GM12864 (cell line): ENCODE measurements at regions not wholly inside any gene's neighbourhood (a gene's known extent, or its start where the extent isn't known, plus 50 kb on each side); places are given as distances from the start of the nearest gene placed in this dataset.

Experiments used
- DNase-seq: peaks from one replicate; pipeline ENCODE4 v3.0.0-alpha.2; 2011; ENCODE audit warnings: low read depth
- H3K4me3 ChIP-seq: 2 replicates; pipeline ENCODE4 v1.5.1; 2011; ENCODE audit warnings: mild to moderate bottlenecking, low read depth, low read length, control low read depth
- CTCF ChIP-seq: IDR thresholded peaks from 2 replicates; pipeline ENCODE4 v1.5.1; 2011; ENCODE audit warnings: low read depth, mild to moderate bottlenecking, moderate library complexity, low read length, control low read depth, inconsistent platforms; ENCODE audit errors: missing control alignments

DNA sequence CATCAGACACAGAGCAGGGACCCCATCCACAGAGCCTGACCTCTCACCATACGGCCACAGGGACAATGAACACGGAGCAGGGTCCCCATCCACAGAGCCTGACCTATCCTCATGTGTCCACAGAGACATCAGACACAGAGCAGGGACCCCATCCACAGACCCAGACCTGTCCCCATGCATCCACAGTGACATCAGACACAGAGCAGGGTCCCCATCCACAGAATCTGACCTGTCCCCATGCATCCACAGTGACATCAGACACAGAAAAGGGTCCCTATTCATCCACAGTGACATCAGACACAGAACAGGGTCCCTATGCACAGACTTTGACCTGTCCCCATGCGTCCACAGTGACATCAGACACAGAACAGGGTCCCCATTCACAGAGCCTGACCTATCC is 325.1 kb upstream of the RAB6C start:
- DNase-seq: no peak
- H3K4me3 ChIP-seq: no peak overlapping the region
- TF ChIP-seq CTCF: no peak

DNA sequence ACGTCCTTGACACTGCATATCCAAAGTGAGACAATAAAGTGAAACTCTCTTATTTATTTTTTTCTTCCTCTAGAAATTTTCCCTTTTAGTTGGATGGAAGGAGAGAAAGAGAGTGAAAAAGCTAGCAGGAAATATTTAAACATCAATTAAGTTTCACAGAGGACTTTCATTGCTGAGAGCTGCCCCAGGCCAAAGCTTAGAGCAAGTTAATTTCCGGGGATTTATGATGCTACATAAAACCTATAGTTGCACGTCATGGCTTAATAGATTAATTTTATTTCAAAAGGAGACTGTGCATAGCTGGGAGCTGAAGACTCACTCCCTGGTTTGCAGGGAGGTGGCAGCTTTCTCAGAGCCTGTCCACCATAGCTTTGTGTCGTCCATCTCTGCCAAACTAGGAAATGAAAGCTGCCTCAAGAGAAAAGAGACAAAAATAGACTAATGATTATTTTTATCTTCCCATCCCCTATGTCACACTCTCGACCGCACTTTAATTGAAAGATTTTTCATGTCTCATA is 323.3 kb upstream of the RAB6C start:
- DNase-seq: no peak
- TF ChIP-seq CTCF: no peak
- no peak overlapping the region for H3K4me3 ChIP-seq

DNA sequence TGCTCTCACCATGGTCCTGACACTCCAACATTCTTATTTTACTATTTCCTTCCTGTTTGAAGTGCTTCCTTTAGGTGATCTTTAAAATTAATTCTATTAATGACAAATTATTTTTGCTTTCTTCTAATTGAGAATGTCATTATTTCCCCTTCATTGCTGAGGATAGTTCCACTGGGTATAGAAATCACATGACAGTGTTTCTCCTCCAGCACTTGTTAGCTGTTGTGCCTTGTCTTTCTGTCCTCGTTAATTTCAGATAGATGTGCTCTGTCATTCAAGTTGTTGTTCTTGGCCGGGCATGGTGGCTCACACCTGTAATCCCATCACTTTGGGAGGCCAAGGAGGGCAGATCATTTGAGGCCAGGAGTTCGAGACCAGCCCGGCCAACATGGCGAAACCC is 321.0 kb upstream of the RAB6C start:
- no peak for TF ChIP-seq CTCF
- no peak overlapping the region for H3K4me3 ChIP-seq
- no peak for DNase-seq

GRCh38 chr2:129661935-129662334 is 317.5 kb upstream of the RAB6C start:
- DNase-seq: no peak
- H3K4me3 ChIP-seq: no peak overlapping the region
- TF ChIP-seq CTCF: no peak

GRCh38 chr2:129667577-129667976 is 311.9 kb upstream of the RAB6C start:
- no peak for DNase-seq
- TF ChIP-seq CTCF: no peak
- H3K4me3 ChIP-seq: no peak overlapping the region

DNA sequence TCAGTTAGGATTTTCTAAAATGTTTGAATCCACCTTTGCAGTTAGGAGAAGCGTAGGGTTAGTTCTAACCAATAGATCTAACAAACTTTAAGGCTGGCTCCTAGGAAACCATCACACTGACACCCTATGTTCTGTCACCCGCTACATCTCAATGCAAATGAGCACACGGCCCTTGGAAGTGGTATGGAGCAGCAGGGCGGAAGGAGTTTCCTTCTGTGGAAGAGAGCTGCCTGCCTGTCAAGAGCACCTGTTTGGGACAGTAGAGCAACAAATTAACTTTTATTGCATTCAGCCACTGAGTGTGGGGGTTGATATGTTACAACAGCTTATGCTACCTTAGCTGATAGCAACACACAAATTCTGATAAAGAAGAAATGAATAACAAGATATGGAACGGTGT is 306.9 kb upstream of the RAB6C start:
- no peak for DNase-seq
- no peak overlapping the region for H3K4me3 ChIP-seq
- TF ChIP-seq CTCF: no peak

DNA sequence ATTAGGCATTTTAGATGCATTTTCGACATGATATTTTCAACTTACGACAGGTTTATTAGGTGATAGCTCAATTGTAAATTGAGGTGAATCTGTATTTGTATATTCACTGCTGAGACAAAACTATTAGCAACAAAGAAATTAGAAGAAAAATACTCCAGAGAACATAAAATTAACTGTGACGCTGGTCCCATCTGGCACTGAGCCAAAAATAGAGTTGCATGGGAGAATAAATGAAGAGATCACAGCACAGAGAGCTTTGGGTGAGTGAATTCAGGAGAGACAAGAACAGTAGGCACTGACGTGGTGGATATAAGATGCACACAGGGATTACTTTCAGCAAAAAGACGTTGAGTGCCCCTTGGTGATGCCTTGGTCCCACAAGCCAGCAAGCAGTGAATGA is 306.2 kb upstream of the RAB6C start:
- TF ChIP-seq CTCF: no peak
- no peak for DNase-seq
- H3K4me3 ChIP-seq: no peak overlapping the region
